Epithelial cell of esophagus (primary cell): ENCODE measurements at regions not wholly inside any gene's neighbourhood (a gene's known extent, or its start where the extent isn't known, plus 50 kb on each side); places are given as distances from the start of the nearest gene placed in this dataset.

Experiments
- DNase-seq: peaks from one replicate; pipeline ENCODE4 v3.0.0; 2010; ENCODE audit warnings: low read depth
- H3K4me3 ChIP-seq: 2 replicates; pipeline ENCODE4 v1.5.1; 2011; ENCODE audit warnings: mild to moderate bottlenecking, low read length, control low read depth
- TF ChIP-seq, protein P1 (sequence below): IDR thresholded peaks from 2 replicates; pipeline ENCODE4 v1.5.1; 2011; ENCODE audit warnings: low read depth, mild to moderate bottlenecking, low read length, control low read depth, inconsistent platforms; ENCODE audit not compliant: insufficient read depth; ENCODE audit errors: missing control alignments

DNA sequence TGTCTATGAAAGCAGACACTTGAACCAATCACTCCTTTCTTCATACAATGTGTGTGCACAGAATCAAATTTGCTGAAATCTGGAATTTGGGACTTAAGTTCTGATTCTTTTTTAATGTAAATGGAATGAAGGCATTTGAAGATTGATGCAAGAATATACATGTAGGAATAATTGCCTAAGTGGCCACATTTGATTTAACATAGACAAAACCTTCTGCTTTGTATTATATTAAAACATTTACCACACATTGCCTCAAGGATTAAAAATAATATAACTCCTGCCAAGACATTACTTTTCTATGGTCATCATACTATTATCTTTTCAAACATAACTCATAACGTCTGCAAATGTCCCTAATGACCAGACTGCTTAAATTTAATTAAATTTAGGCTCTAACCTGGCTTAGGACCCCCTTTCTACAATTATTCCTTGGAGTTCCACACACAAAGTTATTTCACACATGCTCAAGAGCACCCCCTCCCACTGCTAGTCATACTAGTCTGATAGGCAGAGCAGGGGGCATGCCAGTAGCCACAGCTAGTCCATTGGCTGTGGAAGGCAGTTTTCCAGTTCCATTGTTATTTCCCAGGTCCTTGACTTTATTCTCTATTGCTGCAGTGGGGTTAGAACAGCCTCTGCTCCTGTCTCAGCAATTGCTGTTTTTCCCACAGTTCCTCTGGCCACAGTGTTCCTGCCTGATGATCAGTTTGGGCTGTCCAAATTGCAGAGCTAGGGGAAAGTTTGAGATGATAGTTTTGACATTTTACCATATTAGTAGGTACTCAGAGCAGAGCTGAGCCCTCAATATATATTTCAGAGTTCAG is 360.6 kb upstream of the GRAMD2B start:
- H3K4me3 ChIP-seq, result no peak overlapping the region
- DNase-seq, result no peak
- TF ChIP-seq, protein P1, sequence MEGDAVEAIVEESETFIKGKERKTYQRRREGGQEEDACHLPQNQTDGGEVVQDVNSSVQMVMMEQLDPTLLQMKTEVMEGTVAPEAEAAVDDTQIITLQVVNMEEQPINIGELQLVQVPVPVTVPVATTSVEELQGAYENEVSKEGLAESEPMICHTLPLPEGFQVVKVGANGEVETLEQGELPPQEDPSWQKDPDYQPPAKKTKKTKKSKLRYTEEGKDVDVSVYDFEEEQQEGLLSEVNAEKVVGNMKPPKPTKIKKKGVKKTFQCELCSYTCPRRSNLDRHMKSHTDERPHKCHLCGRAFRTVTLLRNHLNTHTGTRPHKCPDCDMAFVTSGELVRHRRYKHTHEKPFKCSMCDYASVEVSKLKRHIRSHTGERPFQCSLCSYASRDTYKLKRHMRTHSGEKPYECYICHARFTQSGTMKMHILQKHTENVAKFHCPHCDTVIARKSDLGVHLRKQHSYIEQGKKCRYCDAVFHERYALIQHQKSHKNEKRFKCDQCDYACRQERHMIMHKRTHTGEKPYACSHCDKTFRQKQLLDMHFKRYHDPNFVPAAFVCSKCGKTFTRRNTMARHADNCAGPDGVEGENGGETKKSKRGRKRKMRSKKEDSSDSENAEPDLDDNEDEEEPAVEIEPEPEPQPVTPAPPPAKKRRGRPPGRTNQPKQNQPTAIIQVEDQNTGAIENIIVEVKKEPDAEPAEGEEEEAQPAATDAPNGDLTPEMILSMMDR, result no peak

DNA sequence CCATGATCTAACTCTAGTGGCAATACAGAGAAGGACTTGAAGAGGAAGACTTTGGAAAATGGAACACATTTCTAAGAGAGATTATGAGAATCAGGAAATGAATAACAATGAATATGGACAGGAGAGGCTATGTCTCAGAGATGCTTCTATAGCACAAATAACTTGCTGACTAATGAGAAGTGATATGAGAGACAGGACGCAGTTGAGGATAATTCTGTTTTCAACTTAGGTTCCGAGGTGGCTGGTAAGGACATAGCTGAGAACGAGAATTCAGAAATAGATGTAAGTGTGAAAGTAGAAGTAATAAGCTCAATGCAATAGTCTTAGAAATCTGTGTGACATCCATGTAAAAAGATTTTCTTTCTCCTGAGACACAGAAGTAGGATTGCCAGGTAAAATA is 358.1 kb upstream of the GRAMD2B start:
- H3K4me3 ChIP-seq, result no peak overlapping the region
- no peak for DNase-seq
- TF ChIP-seq, protein P1, result no peak

DNA sequence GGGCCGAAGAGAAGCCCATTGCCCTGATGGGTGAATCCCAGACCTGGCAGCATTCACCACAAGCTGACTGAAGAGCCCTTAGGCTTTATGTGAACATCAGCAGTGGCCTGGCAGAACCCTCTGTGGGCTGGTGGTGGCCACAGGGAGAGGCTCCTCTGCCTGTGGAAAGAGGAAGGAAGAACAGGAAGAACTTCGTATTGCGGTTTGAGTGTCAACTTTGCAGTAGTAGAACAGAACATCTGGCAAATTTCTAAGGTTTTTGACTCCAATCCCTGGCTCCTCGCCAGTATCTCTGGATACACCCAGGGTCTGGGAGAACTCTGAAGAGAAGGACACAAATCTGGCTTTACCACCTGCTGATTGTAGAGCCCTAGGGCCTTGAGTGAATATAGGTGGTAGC is 356.4 kb upstream of the GRAMD2B start:
- TF ChIP-seq, protein P1, result no peak
- H3K4me3 ChIP-seq, result no peak overlapping the region
- DNase-seq, result no peak

DNA sequence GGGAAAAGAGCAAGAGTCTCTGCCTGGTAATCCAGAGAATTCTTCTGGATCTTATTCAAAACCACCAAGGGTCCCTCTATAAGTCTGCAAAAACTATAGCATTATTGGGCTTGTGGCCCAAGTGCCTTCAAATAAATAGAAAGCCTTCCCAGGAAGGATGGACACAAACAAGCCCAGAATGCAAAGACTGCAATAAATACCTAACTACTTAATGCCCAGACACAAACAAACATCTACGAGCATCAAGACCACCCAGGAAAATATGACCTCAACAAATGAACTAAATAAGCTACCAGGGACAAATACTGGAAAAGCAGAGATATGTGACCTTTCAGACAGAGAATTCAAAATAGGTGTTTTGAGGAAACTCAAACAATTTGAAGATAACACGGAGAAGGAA is 355.8 kb upstream of the GRAMD2B start:
- H3K4me3 ChIP-seq, result no peak overlapping the region
- no peak for DNase-seq
- TF ChIP-seq, protein P1, result no peak

DNA sequence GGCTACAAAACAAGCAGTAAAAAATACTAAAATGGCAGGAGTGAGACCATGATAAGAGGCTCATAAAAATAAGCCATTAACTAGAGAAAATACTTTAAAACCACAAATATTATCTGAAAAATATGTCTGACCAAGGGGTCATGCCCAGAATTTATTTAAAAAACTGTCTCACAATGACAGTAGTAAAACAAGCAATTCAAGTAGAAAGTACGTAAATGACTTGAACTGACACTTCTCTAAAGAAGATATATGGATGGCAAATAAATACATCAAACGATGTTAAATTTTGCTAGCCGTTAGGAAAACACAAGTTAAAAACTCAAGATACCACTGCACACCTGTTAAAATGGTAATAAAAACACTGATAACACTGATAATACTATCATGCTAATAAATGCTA is 353.9 kb upstream of the GRAMD2B start:
- TF ChIP-seq, protein P1, result no peak
- DNase-seq, result no peak
- H3K4me3 ChIP-seq, result no peak overlapping the region

DNA sequence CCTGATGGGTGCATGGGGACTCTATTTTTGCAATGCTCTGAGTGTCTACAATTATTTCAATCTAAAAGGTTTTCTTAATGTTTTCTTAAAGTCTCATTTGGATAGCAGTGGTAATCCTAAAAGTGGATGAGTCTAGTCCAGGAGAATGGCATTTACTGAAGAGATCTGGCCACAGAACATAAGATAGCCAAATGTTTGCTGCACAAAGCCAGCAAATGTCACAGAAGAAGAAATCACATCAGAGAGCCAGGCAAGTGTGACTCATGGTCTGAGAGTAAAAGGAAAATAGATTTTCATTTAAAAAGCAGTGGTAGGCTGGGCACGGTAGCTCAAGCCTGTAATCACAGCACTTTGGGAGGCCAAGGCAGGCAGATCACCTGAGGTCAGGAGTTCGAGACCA is 352.7 kb upstream of the GRAMD2B start:
- H3K4me3 ChIP-seq, result no peak overlapping the region
- DNase-seq, result no peak
- TF ChIP-seq, protein P1, result no peak

DNA sequence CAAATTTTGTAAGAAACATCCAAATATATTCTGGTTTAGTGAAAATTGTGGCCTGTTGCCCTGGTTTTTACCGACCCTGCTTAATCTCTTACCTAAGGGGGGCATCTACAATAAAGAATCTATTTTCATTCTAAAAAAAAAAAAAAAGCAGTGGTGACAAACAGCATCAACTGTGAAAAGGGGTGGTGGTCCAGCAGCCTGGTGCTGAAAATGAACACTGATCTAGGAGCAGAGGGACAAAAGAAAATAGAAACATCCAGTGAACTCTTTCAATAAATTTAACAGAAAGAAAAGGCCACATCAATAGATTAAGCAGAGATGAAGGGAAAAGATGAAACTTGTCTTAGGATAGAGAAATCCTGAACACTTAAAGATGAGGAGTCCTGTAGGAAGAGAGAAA is 348.7 kb upstream of the GRAMD2B start:
- TF ChIP-seq, protein P1, result no peak
- no peak for DNase-seq

More for the DNA sequence above, 348.7 kb upstream of the GRAMD2B start:
- H3K4me3 ChIP-seq, result no peak overlapping the region
